HG03442 (cell line): ENCODE measurements at regions not wholly inside any gene's neighbourhood (a gene's known extent, or its start where the extent isn't known, plus 50 kb on each side); places are given as distances from the start of the nearest gene placed in this dataset.
"Not testable (repeated sequence)": the region's sequence is repeated elsewhere in the genome, so short reads cannot be mapped to it uniquely, and the experiment has no call there.

Experiments
- ATAC-seq: cut with Tn5 transposase; IDR thresholded peaks from one replicate; pipeline ENCODE4 v1.9.1; 2021; ENCODE audit warnings: mild to moderate bottlenecking, moderate library complexity; ENCODE audit not compliant: unreplicated experiment

DNA sequence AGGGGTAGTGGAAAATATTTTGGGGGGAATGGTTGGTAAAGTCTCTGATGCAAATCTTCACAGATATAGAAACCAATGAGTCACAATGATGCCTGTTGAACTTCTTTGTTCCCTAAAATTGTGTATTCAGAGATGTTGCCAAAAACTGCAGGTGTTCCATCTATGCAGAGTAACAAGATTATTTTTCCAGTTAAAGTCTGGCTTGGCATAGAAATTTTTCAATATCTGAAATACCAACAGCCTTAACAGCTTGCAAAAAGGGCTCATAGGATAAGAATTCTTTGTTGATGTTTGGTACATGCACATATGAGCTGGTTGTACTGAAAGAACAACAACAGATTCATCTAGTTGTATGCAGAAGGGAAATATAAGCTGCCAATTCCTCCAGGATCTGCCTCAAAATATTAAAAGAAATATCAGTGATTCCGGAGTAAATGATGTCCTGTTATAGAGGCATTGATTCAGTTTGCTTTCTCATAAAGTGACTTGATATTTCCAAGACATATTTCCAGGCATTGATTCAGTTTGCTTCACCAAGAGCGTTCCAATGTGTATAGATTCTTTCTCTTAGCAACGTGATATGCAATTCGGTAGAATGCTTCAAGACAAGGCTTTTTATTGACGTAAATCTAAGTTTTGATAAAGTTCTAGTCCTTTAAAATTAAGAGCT is 564.4 kb downstream of the TMA16 start:
- ATAC-seq = no peak

DNA sequence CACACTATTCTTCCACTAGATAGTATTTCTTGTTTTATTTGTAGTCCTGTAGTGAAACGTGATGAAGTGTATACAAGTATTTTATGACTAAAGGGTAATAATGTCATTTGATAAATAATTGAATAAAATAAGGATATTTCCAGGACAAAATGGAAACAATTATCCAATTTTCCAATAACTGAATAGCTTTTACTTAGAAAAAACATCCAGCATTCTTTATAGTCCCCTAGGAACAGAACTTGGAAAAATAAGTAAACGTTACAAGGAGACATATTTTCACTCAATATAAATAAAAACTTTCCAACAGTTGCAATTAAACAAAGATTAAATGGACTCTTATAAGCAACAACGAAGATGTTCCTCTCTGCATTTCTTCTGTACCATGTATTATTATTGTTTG is 566.0 kb downstream of the TMA16 start:
- ATAC-seq = no peak

DNA sequence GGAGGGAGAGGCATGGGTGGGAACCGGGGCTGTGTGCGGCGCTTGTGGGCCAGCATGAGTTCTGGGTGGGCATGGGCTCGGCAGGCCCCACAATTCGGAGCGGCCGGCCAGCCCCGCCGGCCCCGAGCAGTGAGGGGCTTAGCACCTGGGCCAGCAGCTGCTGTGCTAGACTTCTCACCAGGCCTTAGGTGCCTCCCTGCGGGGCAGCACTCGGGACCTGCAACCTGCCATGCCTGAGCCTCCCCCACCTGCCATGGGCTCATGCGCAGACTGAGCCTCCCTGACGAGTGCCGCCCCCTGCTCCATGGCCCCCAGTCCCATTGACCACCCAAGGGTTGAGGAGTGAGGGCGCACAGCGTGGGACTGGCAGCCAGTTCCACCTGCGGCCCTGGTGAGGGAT is 573.9 kb downstream of the TMA16 start:
- ATAC-seq = no peak

DNA sequence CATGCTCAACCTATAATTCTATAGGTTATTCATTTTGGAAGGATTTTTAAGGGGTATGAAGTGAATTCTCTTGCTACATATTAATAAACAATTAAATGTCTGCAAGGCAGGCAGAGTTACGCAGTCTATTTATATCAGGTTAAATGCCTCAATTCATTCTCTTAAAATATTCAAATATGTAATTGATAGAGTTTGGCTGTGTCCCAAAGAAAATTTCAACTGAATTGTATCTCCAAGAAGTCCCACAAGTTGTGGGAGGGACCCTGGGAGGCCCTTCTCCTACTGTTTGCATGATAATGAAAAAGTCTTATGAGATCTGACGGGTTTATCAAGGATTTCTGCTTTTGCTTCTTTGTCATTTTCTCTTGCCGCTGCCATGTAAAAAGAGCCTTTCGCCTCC is 576.1 kb downstream of the TMA16 start:
- ATAC-seq = no peak

DNA sequence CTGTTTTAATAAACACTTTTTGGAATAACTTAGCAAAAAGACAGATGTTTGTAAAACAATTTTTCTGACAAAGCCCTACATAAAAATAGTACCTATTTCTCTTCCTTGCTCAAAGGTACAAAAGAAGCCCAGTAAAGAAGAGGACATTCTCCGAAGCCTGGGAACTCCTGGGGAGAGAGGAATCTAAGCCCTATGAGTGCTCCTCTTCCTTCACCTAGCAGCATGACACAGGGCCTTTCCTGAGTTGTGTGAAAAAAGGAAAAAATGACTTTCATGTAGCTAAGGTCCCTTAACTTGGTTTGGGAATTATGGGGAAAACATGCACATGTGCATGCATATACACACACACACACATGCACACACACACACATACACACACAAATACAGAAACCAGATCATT is 586.9 kb downstream of the TMA16 start:
- ATAC-seq = no peak

DNA sequence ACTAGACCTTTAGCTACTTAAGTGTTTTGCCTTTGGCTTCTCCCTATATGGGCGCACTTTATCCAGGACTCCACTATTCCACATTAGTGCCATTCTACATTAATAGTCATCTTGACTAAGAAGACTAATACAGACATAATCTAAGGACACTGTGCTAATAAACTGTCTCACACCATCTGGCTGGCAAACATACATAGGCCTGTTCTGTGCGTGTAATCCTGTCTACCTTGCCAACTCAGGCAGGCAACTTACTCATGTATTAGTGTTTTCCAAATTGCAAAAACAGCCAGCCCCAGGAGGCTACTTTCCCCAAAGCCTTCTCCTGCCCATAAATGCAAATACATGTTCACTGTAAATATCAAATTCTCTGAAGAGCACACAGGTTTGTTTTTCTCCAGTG is 587.3 kb downstream of the TMA16 start:
- ATAC-seq = no peak

DNA sequence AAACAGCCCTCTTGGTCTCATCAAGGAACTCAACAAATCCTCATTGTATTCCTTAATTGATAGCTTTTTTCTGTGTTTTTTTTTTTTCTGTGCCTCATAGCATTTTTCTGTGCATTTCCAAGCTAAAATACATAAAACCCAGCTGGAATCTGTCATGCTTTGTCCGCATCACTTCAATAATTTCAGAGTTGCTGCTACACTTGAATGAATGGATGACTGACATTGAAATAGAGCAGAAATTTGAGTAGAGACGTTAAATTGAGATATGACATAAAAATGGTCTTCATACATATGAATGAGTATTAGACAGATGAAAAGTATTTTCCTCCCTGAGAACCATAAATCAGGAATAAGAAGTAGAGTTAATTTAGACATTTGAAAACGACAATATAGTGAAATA is 593.2 kb downstream of the TMA16 start:
- ATAC-seq = no peak

DNA sequence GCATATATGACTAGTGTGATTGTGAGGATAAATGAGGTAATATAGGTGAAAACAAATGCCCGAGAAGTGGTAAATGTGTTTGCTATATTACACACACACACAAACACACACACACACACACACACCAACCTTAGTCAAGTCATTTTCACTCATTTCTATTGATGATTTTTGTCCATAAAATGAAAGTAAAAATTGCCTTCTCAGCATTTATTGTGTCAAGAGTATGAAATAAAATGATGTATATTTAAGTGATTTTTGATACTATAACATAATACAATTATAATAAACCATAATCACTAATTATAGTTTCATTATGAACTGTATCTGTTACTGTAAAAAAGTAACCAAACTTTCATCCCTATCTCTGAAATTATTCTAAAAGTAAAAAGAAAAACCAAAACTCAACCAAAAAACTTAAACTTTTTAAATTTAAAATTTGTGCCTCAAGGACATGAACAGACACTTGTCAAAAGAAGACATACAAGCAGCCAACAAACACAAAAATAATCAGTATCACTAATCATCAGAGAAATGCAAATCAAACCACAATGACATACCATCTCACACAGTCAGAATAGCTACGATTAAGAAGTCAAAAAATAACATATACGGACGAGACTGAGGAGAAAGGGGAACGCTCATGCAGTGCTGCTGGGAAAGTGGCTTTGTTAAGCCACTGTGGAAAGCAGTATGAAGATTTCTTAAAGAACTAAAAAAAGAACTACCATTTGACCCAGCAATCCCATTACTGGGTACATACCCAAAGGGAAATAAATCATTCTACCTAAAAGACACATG is 601.0 kb downstream of the TMA16 start:
- no peak for ATAC-seq

DNA sequence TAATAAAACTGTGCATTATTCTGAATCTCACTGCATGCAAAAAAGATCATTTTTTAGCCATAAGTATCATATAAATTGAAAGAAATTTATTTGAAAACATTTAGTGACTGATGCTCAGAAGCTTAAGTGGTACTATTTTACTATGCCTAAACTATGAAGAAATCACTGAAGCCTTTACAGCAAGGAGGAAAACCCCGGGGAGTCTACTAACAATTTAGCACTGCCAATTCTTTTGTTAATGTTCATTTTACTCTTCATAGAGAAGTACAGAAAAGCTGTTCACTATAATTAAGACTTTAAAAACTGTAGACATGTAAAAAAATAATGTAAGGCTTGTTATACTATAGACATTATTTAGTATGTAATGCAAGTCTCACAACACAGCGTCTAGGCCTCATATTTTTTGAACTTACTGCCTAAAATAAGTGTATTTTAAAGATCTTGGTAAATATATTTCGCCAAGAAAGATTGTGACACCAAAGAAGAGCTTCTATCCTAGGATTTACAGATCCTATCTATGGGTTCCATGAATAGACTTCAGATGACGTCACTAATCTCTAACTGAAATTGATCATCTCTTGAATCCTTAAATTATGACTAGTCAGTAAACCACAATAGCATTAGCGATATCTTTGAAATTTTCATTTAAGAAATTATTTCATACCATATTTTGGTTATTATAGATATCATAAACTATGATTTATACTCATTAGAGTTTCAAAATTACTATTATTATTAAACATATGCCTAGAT is 602.5 kb downstream of the TMA16 start:
- ATAC-seq = no peak

DNA sequence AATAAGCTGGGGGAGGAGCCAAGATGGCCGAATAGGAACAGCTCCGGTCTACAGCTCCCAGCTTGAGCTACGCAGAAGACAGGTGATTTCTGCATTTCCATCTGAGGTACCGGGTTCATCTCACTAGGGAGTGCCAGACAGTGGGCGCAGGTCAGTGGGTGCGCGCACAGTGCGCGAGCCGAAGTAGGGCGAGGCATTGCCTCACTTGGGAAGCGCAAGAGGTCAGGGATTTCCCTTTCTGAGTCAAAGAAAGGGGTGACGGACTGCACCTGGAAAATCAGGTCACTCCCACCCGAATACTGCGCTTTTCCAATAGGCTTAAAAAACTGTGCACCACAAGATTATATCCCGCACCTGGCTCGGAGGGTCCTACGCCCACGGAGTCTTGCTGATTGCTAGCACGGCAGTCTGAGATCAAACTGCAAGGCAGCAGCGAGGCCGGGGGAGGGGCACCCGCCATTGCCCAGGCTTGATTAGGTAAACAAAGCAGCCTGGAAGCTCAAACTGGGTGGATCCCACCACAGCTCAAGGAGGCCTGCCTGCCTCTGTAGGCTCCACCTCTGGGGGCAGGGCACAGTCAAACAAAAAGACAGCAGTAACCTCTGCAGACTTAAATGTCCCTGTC is 606.4 kb downstream of the TMA16 start:
- ATAC-seq = not testable (repeated sequence)

DNA sequence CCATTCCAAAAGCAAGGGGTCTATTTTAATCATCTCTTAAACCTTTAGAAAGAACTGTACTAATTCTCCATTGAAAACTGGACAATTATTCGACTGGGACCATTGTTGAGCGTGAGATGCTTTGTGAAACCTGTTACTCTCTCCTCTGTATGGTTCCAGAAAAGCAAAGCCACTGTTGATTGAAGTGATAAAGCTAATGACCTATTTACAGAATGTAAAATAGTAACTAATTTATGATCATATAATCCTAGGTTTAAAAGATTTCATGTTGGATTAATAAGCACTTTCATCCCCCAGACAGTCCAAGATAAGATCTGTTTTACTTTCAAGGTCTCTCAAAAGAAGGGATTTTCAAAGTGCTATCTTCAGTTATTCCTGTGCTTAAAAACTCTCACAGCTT is 614.5 kb downstream of the TMA16 start:
- ATAC-seq = no peak

DNA sequence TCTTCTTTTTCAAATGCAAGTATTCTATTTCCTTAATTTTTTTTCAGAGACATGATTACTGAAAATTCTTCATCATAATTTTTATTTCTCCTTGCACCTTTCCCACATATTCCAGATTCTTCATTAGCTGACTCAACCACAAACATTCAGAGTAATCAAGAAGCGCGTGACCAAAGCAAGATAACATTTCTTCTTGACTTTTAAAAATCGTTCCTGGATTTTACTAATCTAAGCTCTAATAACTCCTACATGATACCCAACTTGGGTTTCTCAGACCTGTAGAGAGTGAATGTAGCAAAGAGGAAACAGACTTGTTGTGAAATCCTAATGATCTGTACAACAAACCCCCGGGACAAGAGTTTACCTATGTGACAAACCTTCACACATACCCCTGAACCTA is 615.0 kb downstream of the TMA16 start:
- ATAC-seq = no peak

DNA sequence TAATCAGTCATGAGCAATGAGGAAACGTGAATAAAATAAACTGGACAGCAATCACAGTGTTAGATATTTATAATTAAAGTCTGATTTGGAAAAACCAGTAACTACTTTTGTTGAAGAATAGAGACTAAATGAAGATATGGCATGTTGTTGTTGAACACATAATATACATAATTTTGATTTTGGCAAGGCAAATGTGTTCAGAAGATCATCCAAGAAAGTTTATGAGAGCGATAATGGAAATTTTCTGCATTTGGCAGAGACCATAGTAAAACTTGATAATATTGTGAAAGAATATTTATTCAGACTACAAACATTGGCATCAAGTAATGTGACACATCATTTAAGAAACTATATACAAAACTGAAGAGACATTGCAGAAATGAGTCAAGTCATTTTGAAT is 620.7 kb downstream of the TMA16 start:
- ATAC-seq = no peak

DNA sequence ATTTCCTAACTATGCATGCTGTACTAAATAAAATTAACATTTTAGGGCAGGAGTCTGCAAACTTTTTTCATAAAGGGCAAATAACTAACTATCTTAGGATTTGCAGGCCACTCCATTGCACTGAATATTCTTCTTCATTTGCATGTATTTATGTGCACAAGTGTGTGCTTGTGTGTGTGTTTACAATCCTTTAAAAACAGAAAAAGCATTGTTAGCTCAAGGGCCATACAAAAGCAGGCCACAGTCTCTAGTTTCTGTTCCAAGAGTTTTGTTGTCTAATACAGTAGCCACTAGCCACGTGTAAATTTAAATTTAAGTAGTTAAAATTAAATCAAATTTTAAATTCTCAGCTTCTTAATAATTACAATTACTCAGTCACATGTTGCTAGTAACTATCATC is 621.8 kb downstream of the TMA16 start:
- no peak for ATAC-seq

DNA sequence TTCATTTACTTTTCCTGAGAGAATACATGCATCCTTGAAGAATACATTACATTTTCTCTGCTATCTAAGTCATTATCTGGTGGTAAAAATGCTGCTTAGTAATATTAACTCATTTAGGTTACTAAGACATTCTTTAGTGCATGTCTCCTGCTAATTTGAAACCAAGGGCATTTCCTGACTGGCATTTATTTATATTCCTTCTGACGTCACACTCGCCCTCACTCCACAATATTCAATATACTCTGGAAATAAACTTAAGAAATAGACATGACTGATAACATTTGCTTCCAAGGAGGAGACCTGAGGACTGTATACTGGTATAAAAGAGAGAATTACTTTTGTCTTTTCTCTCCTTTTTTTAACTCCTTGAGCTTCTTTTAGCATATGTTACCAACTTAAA is 619.5 kb upstream of the SMIM31 start:
- ATAC-seq = no peak

DNA sequence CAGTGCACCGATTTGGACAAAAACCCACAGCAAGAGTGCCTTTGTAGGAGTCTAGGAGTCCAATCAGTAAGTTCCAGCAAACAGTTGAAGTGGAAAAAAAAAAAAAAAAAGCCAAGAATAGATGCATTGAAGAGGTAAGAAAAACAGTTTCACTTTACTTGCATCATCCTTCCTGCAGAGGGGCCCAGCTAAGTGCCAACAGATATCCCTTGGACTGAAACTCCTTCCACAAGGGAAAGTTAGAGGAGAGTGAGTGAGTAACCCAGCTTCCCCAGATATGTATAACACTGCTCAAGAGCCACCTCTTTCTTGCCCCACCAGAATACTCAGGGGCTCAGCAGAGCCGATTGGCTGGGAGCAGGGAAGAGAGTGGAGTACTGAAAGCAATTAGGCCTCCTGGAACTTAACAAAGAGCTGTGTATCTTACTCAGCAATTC is 617.7 kb upstream of the SMIM31 start:
- no peak for ATAC-seq

DNA sequence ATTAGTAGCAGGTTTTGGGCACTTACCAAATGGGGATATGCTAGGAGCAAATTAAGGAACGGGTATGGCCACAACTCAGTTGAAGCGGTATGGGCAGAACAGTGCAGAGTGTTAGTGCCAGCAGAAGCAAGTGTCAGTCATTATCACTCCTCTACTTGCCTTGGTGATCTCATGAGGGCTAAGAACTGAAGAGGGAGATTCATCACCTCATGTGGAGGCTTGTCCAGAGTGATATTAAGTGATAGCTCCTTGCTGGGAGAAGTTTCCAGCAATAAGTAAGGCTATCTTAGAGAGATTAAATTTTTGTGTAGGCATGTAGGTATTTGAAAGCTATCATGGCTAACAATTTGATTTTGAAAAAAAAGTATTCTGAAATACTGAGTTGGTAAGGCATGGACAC is 615.4 kb upstream of the SMIM31 start:
- no peak for ATAC-seq

DNA sequence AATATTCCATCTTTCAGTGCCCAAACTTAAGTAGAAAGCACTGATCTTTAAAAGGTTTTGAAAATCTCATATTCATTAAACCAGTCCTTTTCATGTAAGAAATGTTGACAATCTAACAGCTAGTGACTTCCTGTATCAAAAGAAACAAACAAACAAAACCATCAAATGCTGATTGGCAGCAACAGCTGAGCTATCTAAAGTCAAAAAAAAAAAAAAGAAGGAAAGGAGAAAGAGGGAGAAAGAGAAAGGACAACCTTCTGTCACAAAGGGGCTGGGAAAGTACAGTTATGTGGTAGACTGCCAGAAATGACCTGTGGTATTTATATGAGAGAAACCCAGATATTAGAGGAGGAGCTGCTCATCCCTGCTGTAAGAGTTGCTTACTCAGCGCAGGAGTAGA is 614.6 kb upstream of the SMIM31 start:
- ATAC-seq = no peak

DNA sequence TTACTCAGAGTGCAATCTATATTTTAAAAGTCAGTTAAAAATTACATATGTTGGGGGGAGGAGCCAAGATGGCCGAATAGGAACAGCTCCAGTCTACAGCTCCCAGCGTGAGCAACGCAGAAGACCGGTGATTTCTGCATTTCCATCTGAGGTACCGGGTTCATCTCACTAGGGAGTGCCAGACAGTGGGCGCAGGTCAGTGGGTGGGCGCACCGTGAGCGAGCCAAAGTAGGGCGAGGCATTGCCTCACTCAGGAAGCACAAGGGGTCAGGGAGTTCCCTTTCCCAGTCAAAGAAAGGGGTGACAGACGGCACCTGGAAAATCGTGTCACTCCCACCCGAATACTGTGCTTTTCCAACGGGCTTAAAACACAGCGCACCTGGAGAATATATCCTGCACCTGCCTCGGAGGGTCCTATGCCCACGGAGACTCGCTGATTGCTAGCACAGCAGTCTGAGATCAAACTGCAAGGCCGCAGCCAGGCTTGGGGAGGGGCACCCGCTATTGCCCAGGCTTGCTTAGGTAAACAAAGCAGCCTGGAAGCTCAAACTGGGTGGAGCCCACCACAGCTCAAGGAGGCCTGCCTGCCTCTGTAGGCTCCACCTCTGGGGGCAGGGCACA is 612.1 kb upstream of the SMIM31 start:
- ATAC-seq = not testable (repeated sequence)

DNA sequence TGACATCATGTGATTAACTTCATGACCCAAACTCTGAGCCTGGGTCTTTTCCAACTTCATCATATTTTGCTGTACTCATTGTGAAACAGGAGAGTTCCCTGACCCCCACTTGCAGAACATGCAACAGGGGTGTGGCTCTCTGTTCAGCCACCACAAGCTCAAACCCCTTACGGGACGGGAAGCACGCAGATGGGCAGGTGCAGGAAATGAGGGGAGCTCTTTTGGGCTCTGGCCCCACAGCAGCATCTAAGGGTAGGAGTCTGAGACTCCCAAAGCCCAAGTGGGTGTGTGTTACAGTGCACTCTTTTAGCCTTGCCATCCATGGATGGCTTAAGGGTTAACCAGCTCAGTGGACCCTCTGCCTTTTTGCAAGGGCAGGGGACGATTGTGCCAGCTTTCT is 599.5 kb upstream of the SMIM31 start:
- no peak for ATAC-seq

DNA sequence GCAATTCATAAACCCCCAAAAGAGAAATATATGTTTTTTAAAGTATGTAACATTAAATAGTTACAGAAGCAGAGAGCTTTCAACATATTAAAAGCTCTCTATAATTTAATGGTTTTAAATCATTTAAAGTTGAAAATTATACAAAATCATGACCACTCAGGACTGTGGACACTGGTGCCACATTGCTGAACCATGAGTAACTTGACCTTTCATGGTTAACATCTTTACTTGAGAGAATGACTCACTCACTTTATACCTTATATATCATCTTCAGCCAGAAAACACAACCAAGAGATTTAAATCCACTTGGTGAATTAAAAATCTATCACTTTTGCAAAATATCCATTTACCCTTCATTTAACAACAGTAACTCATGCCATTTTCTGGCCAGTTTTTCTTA is 584.3 kb upstream of the SMIM31 start:
- no peak for ATAC-seq
